ENCODE measurements at regions not wholly inside any gene's neighbourhood (a gene's known extent, or its start where the extent isn't known, plus 50 kb on each side); places are given as distances from the start of the nearest gene placed in this dataset.

GRCh38 chr11:37104380-37104779, 506.3 kb upstream of the RAG2 start:
- no peak for DNase-seq (ENCODE audit: low spot score)
- in situ Hi-C loops (cut with MboI; ENCODE audit: low pct_unique_long_range_greater_than_20kb, low sequenced_read_pairs, unreplicated experiment): no loop called here
- no peak for TF ChIP-seq CTCF (IDR thresholded peaks at IDR 0.05; ENCODE audit: extremely low read depth, insufficient read depth, missing control alignments)

- in situ Hi-C loops (cut with MboI; ENCODE audit: low pct_unique_long_range_greater_than_20kb, low sequenced_read_pairs, unreplicated experiment): no loop called here
- no peak for TF ChIP-seq CTCF (IDR thresholded peaks at IDR 0.05; ENCODE audit: extremely low read depth, insufficient read depth, missing control alignments)
- DNase-seq (ENCODE audit: low spot score): no peak
These were observed 502.0 kb upstream of the RAG2 start for GRCh38 chr11:37100008-37100407.

GRCh38 chr11:37092487-37092886, 494.5 kb upstream of the RAG2 start:
- DNase-seq (ENCODE audit: low spot score): no peak
- in situ Hi-C loops (cut with MboI; ENCODE audit: low pct_unique_long_range_greater_than_20kb, low sequenced_read_pairs, unreplicated experiment): no loop called here
- TF ChIP-seq CTCF (IDR thresholded peaks at IDR 0.05; ENCODE audit: extremely low read depth, insufficient read depth, missing control alignments): no peak

GRCh38 chr11:37089439-37089838, 491.4 kb upstream of the RAG2 start:
- DNase-seq (ENCODE audit: low spot score): no peak
- TF ChIP-seq CTCF (IDR thresholded peaks at IDR 0.05; ENCODE audit: extremely low read depth, insufficient read depth, missing control alignments): no peak
- in situ Hi-C loops (cut with MboI; ENCODE audit: low pct_unique_long_range_greater_than_20kb, low sequenced_read_pairs, unreplicated experiment): no loop called here

- no peak for TF ChIP-seq CTCF (IDR thresholded peaks at IDR 0.05; ENCODE audit: extremely low read depth, insufficient read depth, missing control alignments)
- no peak for DNase-seq (ENCODE audit: low spot score)
- in situ Hi-C loops (cut with MboI; ENCODE audit: low pct_unique_long_range_greater_than_20kb, low sequenced_read_pairs, unreplicated experiment): no loop called here
These were observed 490.5 kb upstream of the RAG2 start for GRCh38 chr11:37088573-37088910.

GRCh38 chr11:37087650-37088572, 489.9 kb upstream of the RAG2 start:
- in situ Hi-C loops (cut with MboI; ENCODE audit: low pct_unique_long_range_greater_than_20kb, low sequenced_read_pairs, unreplicated experiment): no loop called here
- DNase-seq (ENCODE audit: low spot score): no peak
- no peak for TF ChIP-seq CTCF (IDR thresholded peaks at IDR 0.05; ENCODE audit: extremely low read depth, insufficient read depth, missing control alignments)
